ENCODE measurements at regions not wholly inside any gene's neighbourhood (a gene's known extent, or its start where the extent isn't known, plus 50 kb on each side); places are given as distances from the start of the nearest gene placed in this dataset.

DNA sequence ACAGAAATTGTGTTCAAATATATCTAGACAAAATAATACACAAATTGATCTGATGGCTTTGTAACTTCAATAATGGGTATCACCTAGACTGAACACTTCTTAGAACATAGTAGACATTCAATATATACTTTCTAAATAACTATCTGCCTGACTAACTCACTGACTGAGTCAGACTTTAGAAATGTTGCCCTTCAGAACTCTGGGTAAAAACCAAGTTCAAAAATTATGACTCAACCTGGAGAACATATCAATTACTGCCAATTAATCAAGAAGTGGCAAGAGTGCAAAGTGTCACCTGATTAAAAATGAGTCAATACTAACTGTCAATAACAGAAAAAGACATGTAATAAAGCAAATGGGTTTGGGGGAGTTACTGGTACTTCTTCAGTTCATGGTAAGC, 144.6 kb upstream of the TMCO5A start:
- TF ChIP-seq, protein P1, sequence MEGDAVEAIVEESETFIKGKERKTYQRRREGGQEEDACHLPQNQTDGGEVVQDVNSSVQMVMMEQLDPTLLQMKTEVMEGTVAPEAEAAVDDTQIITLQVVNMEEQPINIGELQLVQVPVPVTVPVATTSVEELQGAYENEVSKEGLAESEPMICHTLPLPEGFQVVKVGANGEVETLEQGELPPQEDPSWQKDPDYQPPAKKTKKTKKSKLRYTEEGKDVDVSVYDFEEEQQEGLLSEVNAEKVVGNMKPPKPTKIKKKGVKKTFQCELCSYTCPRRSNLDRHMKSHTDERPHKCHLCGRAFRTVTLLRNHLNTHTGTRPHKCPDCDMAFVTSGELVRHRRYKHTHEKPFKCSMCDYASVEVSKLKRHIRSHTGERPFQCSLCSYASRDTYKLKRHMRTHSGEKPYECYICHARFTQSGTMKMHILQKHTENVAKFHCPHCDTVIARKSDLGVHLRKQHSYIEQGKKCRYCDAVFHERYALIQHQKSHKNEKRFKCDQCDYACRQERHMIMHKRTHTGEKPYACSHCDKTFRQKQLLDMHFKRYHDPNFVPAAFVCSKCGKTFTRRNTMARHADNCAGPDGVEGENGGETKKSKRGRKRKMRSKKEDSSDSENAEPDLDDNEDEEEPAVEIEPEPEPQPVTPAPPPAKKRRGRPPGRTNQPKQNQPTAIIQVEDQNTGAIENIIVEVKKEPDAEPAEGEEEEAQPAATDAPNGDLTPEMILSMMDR (conservative IDR thresholded peaks at IDR 0.05) = no peak
- no peak overlapping the region for H3K27ac ChIP-seq

GRCh38 chr15:37791693-37792092, 142.7 kb upstream of the TMCO5A start:
- H3K27ac ChIP-seq = no peak overlapping the region
- TF ChIP-seq, protein P1 (conservative IDR thresholded peaks at IDR 0.05) = no peak

GRCh38 chr15:37792351-37792750, 142.1 kb upstream of the TMCO5A start:
- H3K27ac ChIP-seq = no peak overlapping the region
- TF ChIP-seq, protein P1 (conservative IDR thresholded peaks at IDR 0.05) = no peak

DNA sequence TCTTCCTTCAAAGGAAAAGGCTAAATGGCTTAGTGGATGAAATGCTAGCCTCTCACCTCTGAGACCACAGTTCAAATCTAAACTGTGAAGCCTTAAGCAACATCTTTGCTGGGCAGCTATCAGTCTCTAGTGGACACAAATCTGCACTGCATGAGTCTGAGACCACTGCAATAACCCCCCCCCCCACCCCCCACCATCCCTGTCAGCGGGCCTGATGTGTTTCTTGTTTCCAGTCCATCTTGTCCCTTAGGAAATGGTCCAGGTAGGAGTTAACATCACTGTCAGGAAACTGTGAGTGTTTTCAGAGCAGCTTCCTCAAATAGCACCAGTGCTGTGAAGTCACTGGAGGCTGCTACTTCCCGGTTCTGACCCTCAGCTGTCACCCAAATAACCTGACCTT, 140.6 kb upstream of the TMCO5A start:
- H3K27ac ChIP-seq = no peak overlapping the region

GRCh38 chr15:37794947-37795346, 139.5 kb upstream of the TMCO5A start:
- no peak overlapping the region for H3K27ac ChIP-seq
- TF ChIP-seq, protein P1 (conservative IDR thresholded peaks at IDR 0.05) = no peak

More for the DNA sequence above, 140.6 kb upstream of the TMCO5A start:
- TF ChIP-seq, protein P1 (conservative IDR thresholded peaks at IDR 0.05) = peak; percentile 20; the same call in 1 of the 2 replicates

DNA sequence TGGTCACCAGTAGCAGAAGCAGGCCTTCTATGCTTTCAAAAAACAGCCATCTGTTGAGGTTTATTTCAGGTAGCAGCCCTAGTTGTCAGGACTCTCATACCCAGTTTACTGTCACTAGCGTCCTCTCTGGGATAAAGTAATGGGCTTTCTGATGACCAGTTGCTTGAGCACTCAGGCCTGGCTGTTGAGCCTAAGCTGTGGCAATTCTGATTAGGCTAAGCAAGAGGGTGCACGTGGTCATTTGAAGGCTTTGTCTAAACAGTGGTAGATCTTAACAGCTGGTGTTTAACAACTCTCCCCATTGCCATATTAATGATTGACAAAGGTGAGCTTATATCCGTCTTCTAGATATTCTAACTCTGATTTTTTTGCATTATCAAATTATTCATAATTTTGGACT, 132.9 kb upstream of the TMCO5A start:
- TF ChIP-seq, protein P1 (conservative IDR thresholded peaks at IDR 0.05) = no peak

GRCh38 chr15:37806808-37807207, 127.6 kb upstream of the TMCO5A start:
- TF ChIP-seq, protein P1 (conservative IDR thresholded peaks at IDR 0.05) = no peak
- no peak overlapping the region for H3K27ac ChIP-seq

More for the DNA sequence above, 132.9 kb upstream of the TMCO5A start:
- no peak overlapping the region for H3K27ac ChIP-seq

Measured in VCaP (cell line).